Inflammatory macrophage treated with lipopolysaccharide for 1 hour (primary cell): ENCODE measurements at regions not wholly inside any gene's neighbourhood (a gene's known extent, or its start where the extent isn't known, plus 50 kb on each side); places are given as distances from the start of the nearest gene placed in this dataset.
"Not testable (repeated sequence)": the region's sequence is repeated elsewhere in the genome, so short reads cannot be mapped to it uniquely, and the experiment has no call there.

ENCODE experiments used
- DNase-seq, 2 donors: peaks; one replicate each; pipeline ENCODE4 v3.0.0-alpha.2; 2020 to 2022

DNA sequence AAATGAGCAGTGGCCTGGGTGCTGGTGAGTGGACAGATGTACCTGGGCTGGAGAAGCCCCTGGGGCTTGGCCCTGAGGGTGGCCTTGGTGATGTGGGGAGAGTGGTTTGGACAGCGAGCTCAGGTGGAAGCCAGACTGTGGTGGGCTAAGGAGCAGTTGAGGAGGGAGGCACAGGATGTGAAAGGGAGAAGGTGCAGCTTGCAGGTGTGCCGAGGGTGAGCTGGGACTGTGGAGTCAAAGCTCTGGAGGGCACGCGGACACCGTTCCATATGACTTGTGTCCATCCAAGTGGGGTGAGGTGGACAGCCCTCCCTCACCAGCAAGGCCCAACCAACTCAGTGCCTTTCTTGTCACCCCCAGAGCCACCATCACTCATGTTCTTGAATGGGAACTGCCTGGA lies 170.8 kb upstream of the ZNF267 start:
- DNase-seq: no peak

DNA sequence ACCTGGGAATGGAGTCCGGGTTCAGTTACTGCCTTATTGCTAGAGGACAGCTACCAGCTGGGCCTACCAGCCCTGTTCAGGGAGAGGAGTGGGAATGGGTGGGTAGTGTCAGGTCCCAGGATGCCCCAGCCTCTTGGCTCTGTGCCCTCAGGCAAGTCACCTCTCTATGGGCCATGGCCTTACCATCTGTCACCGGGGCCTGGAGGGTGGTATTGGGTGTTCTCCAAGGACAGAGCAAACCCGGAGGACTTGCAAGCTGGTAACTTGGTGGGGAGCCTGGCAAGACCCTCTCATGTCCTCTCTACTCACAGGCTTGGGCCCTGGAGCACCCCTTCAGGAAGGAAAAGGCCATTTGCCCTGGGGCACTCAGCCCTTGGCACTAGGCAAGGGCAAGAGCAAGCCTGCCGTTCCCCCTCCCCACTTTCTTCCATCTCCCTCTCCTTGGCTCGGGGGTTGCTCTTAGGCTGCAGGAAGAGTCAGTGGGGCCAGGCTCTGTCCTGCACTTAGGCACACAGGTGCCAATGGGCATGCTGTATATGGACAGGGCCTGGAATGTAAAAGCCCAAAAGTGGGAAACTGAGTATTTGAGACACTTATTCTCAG lies 170.0 kb upstream of the ZNF267 start:
- no peak for DNase-seq

DNA sequence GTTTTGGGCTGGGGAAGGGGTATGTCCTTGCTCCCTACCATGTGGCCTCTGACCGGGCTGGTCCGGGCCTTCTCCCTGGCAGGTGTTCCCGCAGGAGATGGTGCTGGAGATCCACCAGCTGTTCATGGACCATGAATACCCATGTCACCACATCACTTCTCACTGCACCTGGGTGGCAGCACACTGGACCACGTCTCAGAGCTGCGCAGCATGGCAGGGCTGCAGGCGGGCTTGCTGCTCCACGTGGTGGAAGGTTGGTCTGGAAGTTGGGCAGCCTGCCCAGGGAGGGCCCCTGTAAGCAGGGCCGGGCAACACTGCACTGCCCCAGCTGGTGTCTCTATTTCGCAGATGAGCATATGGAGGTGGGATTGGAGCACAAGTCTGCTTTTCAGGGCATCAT lies 169.5 kb upstream of the ZNF267 start:
- DNase-seq: no peak

DNA sequence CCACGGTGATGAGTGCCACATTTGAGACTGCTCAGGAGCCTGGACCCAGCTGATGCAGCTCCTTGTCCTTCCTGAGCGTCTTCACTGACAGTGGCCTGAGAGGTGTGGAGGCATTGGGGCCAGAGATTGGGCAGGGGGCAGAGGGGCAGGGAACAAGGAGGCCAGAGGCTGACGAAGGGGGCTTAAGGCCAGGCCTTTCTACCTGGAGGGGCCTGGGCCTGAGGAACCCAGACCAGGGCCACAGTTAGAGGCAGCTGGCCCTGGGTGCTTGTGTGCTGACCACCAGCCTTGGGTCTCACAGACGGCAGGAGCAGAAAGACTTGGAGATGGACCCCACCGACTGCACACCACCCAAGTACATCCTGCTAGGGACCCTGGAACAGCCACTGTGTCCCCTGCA lies 168.2 kb upstream of the ZNF267 start:
- DNase-seq: no peak

DNA sequence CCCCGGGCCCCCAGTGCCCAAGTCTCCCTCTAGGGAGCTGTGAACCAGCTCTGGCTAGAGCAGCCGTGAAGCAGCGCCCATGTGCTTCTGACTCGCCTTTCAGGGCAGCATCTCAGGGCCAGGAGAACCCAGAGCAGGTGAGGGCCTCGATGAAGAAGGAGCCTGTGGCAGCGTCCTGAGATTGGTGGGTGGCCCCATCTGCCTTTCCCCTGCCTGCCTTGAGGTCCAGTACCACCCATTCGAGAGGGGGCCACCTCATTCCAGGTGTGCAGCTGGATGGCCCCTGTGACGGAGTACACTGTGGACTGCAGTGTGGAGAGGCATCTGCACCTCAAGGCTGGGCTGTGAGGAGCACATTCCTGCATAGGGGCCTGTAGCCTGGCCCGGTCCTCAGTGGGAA lies 167.3 kb upstream of the ZNF267 start:
- DNase-seq: no peak

DNA sequence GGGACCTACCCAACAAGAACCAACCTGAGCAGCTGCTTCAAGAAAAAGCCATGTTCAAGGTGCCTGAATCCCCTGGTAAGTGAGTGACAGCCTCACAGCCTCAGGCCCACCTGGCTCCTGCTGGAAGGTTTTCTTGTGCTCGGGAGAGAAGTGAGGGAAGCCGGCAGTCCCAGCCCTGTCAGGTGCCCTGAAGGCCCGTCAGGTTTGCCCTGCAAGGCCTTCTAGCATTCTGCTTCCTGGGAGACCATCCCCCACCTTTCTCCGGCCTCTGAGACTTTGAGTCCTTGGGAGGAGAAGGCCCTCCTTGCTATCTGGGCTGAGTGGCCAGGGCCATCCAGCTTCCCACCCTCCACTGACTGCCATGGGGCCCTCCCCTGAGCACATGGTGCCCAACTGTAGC lies 166.7 kb upstream of the ZNF267 start:
- DNase-seq: no peak

DNA sequence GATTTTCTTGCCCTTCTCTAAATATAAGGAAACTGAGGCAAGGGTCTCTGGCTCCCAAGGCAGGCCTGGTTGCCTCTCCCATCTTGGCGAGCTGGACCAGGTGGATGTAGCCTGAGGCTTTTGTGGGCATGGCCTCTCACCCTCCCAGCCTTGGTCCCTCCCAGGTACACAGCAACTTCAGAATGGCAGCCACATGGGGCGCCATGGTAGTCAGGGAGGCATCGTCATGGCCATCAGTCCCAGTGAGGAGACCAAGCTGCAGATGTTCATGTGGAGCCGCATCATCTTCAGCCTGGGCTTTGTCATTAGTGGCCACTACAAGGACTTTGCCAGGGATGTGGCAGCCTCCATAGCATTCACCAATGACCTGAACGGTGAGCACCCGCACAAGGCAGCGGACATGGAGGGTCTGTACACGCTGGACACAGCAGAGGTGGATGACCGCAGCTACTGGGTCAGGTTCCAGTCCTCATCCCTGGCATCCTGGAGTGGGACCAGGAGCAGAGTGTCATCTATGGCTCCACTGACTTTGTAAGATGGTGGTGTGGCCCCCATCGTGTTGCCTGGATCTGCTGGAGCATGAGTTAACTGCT lies 165.8 kb upstream of the ZNF267 start:
- no peak for DNase-seq

DNA sequence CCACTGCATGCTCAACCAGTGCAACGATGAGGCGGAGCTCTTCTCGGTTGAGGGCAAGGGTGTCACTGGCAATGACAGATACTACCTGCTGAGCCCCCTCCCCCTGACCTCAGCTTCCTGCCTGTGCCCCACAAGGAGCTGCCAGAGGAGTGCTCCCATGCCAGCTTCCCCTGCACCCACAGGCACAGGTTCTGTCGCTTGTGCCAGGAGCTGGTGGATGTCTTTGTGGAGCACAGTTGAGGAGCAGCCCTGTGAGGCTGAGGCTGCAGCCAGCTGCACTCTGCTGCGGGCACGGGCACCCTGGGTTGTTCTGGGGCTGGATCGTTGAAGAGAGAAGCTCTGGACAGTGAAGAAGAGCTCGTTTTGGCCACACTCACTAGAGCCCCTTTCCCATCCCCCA lies 165.3 kb upstream of the ZNF267 start:
- no peak for DNase-seq

DNA sequence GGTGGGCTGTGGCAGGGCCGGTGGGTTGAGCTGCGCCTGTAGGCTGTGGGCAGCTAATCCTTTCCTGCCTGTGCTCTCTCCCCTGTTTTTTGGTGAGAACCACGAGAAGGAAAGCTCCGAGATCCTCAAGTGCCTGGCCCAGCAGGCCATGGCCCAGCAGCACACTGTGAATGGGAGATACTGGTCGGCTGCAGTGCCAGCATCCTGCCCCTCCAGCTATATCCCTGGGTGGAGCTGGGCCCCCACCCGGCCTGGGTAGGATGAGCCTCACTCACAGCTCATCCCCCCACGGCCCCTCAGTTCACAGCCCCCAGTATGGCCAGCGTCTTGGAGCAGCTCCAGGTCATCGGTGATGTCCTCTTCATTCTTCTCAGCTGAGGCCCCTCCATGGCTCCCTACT lies 164.4 kb upstream of the ZNF267 start:
- no peak for DNase-seq

DNA sequence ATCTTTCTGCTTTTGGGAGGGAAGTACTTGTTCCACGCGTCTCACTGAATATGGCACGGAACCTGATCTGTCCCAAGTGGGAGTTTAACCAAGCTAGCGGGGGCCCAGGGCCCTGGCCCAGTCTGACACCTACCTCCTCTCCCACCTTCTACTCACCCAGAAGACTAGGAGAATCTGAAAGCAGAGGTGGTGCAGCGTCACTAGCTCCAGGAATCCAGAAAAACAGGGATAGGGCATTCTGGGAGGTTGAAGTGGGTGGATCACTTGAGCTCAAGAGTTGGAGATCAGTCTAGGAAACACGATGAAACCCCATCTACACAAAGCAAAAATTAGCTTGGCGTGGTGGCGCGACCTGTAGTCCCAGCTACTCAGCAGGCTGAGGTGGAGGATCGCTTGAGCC lies 163.5 kb upstream of the ZNF267 start:
- no peak for DNase-seq

DNA sequence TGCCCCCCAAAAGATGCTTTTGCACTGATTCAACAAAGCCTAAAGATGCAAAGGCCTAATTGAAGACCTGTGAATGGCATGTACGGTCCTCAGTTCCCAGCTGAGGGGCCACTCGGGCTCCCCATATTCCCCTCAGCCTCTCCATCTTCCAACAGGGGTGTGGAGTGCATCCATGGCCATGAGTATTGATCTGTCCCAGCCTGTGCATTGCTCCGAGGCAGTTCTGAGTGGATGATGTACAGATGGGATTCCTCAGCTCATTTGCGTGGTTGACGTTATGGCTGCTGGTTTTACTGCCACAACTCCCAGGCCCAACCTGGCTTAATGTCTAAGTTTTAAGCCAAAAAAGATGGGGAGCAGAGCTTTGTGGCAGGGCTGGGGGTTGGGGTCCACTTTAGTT lies 162.7 kb upstream of the ZNF267 start:
- DNase-seq: no peak

DNA sequence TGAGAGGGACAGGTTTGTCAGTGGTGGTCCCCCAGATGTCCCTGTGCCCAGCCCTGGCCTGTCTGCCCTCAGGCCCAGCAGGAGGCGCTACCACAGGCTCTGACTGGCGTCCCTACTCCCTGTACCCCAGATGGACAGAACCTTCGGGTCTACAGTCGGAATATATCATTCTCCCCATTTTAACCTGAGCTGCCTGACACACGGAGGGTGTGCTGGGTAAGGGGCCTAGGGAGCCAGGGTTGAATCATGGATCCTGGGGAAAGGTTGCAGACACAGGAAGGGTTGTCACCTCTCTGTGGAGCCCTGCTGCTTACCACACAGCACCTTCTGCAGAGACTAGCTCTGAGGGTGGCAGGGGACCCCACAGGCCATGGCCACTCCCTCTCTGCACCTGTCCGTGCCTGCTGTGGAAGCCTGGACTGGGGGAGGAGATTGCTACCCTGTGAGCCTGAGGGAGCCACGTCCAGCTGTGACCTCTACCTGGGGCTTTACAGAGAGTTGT lies 162.2 kb upstream of the ZNF267 start:
- no peak for DNase-seq

DNA sequence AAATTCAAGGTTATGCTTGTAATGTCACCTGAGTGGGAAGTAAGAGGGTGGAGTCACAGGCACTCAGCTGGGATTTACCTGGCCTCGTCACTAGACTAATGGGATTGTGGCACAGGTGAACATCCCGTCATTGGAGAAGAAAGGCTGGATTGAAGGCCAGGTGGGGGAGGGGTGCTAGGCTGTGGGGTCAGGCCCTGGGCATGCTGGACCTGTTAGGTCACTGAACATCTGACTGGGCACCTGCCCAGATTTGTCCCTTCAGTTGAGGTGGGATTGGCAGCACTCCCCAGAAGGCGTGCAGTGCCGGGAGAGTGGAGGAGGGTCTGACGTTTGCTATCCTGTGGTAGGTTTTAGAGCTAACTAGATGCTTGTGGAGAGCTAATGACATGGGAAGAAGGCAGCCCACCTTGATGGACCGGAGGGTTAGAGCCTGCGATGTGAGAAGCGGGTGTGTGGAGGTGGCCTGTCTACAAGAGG lies 161.5 kb upstream of the ZNF267 start:
- DNase-seq: no peak

DNA sequence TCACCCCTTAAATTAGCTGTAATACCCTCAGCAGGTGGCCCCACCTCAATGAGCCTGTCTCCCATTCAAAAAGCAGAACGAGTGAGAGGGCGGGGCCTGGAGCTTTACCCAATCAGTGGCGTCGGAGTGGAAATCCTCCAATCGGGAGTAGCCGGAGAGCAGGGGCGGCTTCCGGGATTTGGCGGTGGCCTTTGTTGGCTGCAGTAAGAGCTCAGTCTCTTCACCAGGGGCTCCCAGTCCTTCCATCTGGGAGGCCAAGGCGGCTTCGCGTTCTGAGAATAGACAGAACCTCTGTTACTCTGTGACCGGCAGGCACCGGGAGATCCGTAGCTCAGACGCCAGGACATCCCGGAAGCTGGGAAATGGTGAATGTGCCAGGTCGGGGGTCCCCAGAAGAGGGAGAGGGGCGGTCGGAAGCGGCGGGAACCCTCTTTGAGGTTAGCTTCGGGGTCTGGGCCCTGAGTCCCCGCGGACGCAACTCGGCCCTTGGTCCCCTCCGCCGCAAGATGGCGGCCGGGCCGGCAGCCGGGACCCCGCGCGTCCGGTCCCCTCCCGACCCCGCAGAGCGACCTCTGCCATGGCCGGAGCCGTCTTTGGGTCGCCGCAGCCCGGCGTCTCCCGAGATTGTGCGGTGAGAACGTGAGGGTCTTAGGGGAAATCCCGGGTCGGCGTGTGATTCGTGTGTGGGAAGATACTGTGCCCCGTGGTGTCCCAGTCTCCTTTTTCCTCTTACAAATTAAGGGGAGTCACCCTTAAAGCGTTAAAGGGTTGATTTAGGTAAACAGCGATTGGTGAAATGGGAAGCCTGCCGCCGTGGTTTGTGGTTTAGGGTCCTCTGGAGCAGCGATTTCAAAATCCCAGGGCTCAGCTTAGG lies 160.3 kb upstream of the ZNF267 start:
- DNase-seq: peak; percentile 91 to 95

DNA sequence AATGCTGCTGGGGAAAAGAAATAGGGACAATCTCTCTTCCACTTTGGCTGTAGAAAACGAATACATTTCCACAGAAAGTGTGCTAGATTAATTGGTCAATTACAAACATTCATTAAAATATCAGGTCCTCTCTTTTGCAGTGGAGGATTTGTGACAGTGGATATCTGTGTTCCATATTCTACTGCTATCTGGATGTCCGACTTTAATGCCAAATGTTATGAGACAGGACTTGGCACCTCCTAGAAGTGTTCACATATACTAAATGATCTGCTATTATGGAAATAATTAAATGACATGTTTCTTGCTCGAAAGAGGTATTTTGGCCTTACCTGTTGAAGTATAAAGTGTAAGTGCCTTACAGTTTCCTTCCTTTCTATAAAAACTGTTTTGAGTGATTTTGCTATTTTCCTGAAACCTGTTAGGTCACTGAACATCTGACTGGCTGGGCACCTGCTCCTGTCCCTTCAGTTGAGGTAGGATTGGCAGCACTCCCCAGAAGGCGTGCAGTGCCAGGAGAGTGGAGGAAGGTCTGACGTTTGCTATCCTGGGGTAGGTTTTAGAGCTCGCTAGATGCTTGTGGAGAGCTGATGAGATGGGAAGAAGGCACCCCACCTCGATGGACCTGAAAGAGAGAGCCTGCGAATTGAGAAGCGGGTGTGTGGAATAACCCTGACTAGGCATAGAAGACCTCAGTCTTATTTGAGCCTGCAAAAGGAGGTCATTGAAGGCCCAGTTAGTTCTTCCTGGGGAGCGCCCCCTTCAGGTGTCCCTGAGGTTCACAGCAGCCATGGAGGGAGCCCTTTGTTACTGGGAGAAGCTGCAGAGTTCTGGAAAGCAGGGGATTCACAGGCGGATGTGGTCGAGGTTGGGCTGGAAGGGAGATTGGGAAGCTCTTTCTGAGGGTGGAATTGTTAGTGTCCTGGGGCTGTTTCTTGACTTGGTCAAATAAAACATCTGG lies 159.4 kb upstream of the ZNF267 start:
- DNase-seq: no peak

DNA sequence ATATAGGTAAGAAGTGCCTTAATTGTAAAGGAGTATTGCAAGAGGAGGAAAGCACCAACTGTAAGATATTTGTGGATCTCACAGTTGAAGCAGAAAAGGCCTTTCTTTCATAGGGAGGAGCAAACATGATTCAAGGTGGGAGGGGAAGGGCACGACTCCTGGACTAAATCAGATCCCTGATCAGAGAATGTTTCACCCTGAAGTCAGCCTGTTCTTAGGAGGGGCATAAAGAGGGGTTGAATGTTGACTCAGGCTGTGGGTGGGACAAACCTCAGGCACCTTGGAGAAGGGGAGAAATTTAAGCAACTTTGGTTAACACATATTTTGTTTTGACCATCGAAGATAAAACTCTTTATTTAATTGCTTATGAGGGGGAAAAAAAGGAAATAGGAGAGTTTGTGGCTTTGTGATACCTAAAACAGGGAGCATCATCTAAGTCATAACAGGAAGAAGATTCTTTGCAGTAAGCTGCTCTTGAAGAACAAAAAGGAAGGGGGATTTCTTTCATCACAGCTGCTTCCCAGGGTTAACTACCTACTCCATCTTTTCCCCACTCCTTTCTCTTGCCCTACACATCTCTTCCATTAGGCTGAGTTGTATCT lies 158.6 kb upstream of the ZNF267 start:
- DNase-seq: no peak

DNA sequence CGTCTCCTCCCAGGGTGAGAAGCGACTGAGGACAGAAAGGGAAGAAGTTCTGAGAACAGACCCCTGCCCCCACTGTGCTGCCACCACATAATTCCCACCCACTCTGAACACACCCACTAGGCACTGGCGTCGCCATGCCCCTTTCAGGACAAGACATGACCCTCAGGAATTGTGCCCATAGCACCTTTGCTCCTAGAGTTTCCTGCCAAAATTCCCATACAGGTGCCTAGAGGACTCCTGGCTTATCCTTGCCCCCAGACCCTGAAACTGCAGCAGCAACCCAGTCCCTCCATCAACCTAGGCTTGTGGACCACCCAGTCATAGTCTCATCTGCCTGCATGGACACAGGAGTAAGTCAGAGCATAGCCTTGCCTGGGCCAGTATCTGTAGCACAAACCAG lies 157.7 kb upstream of the ZNF267 start:
- DNase-seq: no peak

DNA sequence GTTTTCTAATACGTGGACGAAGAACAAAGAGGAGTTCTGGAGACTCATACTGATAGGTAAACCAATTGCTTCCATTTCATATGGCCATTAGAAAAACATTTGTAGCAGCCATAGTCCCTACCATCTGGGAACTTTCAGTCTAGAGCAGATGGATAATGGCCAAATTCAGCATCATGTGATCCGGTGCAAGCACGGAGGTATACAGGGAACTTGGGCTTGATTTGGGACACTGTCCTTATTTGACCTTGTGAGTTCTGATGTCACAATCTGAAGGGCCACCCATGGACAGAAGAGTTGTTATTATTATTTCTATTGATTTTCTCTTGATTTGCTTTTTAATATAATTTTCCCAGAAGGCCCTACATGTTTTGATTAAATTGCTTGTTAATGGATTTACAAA lies 154.6 kb upstream of the ZNF267 start:
- DNase-seq: no peak

DNA sequence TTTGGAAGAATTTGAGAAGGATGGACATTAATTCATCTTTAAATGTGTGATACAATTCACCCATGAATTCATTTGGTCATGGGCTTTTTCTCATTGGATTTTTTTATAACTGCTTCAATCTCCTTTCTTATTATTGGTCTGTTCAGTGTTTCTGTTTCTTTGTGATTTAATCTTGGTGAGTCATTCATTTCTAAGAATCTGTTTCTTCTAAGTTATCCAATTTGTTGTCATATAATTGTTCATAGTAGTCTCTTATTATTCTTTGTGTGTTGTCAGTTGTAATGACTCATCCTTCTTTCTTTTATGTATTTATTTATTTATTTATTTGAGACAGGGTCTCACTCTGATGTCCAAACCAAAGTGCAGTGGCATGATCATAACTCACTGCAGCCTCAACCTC lies 146.1 kb upstream of the ZNF267 start:
- no peak for DNase-seq

DNA sequence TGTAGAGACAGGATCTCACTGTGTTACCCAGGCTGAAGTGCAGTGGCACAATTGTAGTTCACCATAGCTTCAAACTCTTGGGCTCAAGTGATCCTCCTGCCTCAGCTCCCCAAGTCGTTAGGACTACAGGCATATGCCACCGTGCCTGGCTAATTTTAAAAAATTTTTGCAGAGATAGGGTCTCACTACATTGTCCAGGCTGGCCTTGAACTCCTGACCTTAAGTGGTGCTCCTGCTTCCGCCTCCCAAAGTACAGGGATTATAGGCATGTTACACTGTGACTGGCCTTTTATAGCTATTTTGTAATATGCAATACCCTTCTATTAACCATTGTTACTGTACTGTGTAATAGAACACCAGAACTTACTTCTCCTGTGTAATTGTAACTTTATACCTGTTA lies 139.3 kb upstream of the ZNF267 start:
- no peak for DNase-seq

DNA sequence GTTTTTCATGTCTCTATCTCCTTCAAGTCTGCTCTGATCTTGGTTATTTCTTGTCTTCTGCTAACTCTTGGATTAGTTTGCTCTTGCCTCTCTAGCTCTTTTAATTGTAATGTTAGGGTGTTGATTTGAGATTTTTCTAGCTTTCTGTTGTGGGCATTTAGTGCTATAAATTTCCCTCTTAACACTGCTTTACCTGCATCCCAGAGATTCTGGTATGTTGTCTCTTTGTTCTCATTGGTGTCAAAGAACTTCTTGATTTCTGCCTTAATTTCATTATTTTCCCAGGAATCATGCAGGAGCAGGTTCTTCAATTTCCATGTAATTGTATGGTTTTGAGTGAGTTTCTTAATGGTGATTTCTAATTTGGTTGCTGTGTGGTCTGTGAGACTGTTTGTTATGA lies 128.5 kb upstream of the ZNF267 start:
- not testable (repeated sequence) for DNase-seq

DNA sequence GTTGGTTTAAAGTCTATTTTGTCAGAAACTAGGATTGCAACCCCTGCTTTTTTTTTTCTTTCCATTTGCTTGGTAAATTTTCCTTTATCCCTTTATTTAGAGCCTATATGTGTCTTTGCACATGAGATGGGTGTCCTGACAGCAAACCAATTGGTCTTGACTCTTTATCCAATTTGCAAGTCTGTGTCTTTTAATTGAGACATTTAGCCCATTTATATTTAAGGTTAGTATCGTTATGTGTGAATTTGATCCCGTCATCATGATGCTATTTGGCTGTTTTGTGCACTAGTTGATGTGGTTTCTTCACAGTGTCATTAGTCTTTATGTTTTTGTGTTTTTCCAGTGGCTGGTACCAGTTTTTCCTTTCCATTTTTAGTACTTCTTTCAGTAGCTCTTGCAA lies 127.7 kb upstream of the ZNF267 start:
- DNase-seq: no peak
